ENCODE measurements at regions not wholly inside any gene's neighbourhood (a gene's known extent, or its start where the extent isn't known, plus 50 kb on each side); places are given as distances from the start of the nearest gene placed in this dataset.

DNA sequence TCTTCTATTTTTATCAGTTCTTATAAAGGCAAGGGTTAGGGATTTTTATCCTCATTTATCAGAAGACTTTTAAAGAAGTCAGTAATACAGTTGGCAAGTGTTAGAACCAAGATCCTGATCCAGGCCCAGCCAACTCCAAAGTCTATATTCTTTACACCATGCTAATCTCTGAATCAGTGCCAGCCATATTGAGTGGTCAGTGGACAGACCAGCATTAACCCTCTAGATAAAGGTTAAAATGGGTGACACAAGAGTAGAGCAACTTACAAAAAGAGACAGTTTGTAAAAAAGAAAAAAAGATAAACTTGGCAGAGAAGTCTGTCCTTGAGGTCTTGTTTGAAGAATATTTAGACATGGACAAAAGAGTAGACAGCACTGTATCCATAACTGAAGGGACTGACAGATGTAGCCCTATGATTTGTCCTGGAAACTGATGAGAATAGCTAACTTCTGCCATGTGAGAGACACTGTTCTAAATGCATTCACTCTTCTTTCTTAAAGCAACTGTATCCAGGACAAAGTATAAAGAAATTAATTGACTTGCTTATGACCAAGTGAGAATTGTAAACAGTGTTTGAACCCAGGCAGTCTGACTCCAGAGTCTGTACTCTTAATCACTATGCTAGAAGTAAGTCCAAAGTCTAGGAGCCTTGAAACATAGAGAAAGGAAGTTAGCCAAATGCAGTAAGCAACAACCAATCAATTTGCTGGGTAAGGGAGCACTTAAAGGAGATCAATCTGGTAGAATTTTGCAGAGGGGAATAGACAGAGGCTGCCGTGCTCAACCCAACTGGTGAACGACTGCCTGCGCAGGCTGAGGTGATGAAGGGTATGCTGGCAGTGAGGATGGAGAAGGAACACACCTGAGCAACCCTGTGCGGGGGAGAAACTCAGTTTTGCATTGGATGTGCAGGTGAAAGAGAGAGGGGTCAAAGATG, 103.7 kb downstream of the TTC6 start (continued):
- TF ChIP-seq PRDM4 (CRISPR knock-in tag; IDR thresholded peaks at IDR 0.05; ENCODE audit: borderline replicate concordance): no peak
- TF ChIP-seq E2F2 (CRISPR knock-in tag; IDR thresholded peaks at IDR 0.05; ENCODE audit: borderline replicate concordance): no peak
- TF ChIP-seq MBNL3 (CRISPR knock-in tag; conservative IDR thresholded peaks at IDR 0.05): no peak
- peak; percentile 83; the same call in 1 of the 2 replicates for TF ChIP-seq ZNF124 (CRISPR knock-in tag; IDR thresholded peaks at IDR 0.05)
- peak; percentile 36; the same call in 1 of the 2 replicates for TF ChIP-seq ZNF816 (CRISPR knock-in tag; IDR thresholded peaks at IDR 0.05; ENCODE audit: borderline replicate concordance)
- no peak for TF ChIP-seq ZFYVE20 (CRISPR knock-in tag; IDR thresholded peaks at IDR 0.05; ENCODE audit: borderline replicate concordance, low read depth)
- TF ChIP-seq ZNF276 (CRISPR knock-in tag; IDR thresholded peaks at IDR 0.05; ENCODE audit: low read depth): no peak
- TF ChIP-seq ZNF205 (CRISPR knock-in tag; IDR thresholded peaks at IDR 0.05): 0 out of 2 replicates have a peak, but pooled peaks have one; percentile 8
- 0 out of 2 replicates have a peak, but pooled peaks have one; percentile 49 for TF ChIP-seq ZNF598 (CRISPR knock-in tag; IDR thresholded peaks at IDR 0.05; ENCODE audit: borderline replicate concordance)
- TF ChIP-seq ZEB1 (IDR thresholded peaks at IDR 0.05; ENCODE audit: insufficient replicate concordance, low read depth): peak; percentile 55
- no peak for TF ChIP-seq CERS6 (CRISPR knock-in tag; IDR thresholded peaks at IDR 0.05)
- peak; percentile 50; the same call in 1 of the 2 replicates for TF ChIP-seq YEATS4 (CRISPR knock-in tag; IDR thresholded peaks at IDR 0.05; ENCODE audit: borderline replicate concordance)
- peak; percentile 43; the same call in 1 of the 2 replicates for TF ChIP-seq CHD4 (IDR thresholded peaks at IDR 0.05; ENCODE audit: borderline replicate concordance, low read length)
- no peak for TF ChIP-seq ARID4A (CRISPR knock-in tag; IDR thresholded peaks at IDR 0.05; ENCODE audit: borderline replicate concordance)
- TF ChIP-seq ZNF17 (CRISPR knock-in tag; IDR thresholded peaks at IDR 0.05): no peak
